Activated CD8-positive, alpha-beta T cell treated with anti-CD3 and anti-CD28 coated beads for 36 hours (primary cell): ENCODE measurements at regions not wholly inside any gene's neighbourhood (a gene's known extent, or its start where the extent isn't known, plus 50 kb on each side); places are given as distances from the start of the nearest gene placed in this dataset.

Source experiments
- ATAC-seq: fragments of 200-7000 bp; cut with Tn5 transposase; one replicate; pipeline ENCODE4 v1.10.0; 2021; ENCODE audit warnings: mild to moderate bottlenecking, moderate library complexity
- CTCF ChIA-PET: fragments of 350-600 bp; sonication (Branson Sonifier 250); formaldehyde crosslinking; loops from one replicate; lab custom pipeline; 2021; ENCODE audit warnings: antibody characterized with exemption; lab: Charles Lee
- POLR2A ChIA-PET: fragments of 350-600 bp; sonication (Branson Sonifier 250); formaldehyde crosslinking; loops from one replicate; lab custom pipeline; 2021; ENCODE audit warnings: antibody characterized with exemption; lab: Charles Lee
- DNase-seq: peaks from one replicate; pipeline ENCODE4 v3.0.0-alpha.2; 2020
- H3K27ac Mint-ChIP-seq: one replicate; pipeline ENCODE4 v1.8.0; 2021; ENCODE audit warnings: mild to moderate bottlenecking, mixed read lengths
- H3K27me3 Mint-ChIP-seq: one replicate; pipeline ENCODE4 v1.8.0; 2021; ENCODE audit warnings: mixed read lengths
- H3K36me3 Mint-ChIP-seq: one replicate; pipeline ENCODE4 v1.8.0; 2021; ENCODE audit warnings: low read depth, mixed read lengths
- H3K4me1 Mint-ChIP-seq: one replicate; pipeline ENCODE4 v1.8.0; 2021; ENCODE audit warnings: low read depth, mixed read lengths
- H3K4me3 Mint-ChIP-seq: one replicate; pipeline ENCODE4 v1.8.0; 2021; ENCODE audit warnings: mild to moderate bottlenecking, moderate library complexity, mixed read lengths
- H3K9me3 Mint-ChIP-seq: one replicate; pipeline ENCODE4 v1.8.0; 2021; ENCODE audit warnings: mixed read lengths
- CTCF ChIP-seq: fragments of 200-600 bp; IDR thresholded peaks from one replicate; pipeline ENCODE4 v1.8.0; 2022; ENCODE audit warnings: antibody characterized with exemption, mild to moderate bottlenecking
- intact Hi-C: fragments of 100-400 bp; cut with micrococcal nuclease; formaldehyde crosslinking; loops from one replicate; pipeline ENCODE4 v1.10.0; 2022

DNA sequence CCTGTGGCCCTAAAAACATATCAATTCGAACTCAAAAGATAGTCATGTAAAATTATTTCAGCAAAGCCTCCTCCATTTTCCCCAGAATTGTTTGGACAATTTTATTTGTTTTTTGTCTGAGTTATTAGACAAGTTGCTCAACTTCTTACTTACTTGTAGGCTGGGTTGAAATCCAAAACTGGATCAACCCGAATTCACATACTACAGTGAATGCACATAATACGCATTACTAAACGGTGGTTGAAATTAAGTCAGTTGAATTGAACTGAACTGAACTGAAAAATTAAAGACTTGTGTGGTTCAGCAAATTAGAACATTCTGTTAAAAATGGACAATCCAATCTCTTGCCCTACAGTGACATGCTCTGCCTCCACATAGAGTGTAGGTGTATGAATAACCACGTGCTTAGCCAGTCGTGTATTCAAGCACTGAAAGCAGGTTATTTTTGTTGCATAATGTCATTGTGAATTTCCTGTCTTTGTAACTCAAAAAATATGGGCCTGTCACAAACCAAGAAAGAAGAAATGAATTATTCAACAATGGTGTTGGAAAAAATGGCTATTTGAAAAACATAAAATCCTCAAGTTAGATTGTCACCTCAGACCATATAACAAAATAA, 441.0 kb downstream of the TXNL1 start:
- TF ChIP-seq CTCF, result no peak
- intact Hi-C loops, result no loop called here
- no peak overlapping the region for H3K27ac Mint-ChIP-seq
- CTCF ChIA-PET, result no interaction called here
- H3K9me3 Mint-ChIP-seq, result no peaks in the 10 kb centered on the region
- no peaks in the 10 kb centered on the region for H3K4me1 Mint-ChIP-seq
- no peak overlapping the region for H3K4me3 Mint-ChIP-seq
- ATAC-seq, result no peak
- no peak for DNase-seq
- H3K36me3 Mint-ChIP-seq, result no peaks in the 10 kb centered on the region
- no peaks in the 10 kb centered on the region for H3K27me3 Mint-ChIP-seq
- POLR2A ChIA-PET, result no interaction called here

GRCh38 chr18:56196495-56197225, 441.7 kb downstream of the TXNL1 start:
- Mint-ChIP-seq H3K27ac (no peak overlapping the region), H3K4me1 (no peaks in the 10 kb centered on the region), H3K27me3 (no peaks in the 10 kb centered on the region), H3K4me3 (no peak overlapping the region), H3K9me3 (no peaks in the 10 kb centered on the region), H3K36me3 (no peaks in the 10 kb centered on the region)
- no peak for TF ChIP-seq CTCF
- ATAC-seq (no peak), DNase-seq (no peak)
- CTCF ChIA-PET, result no interaction called here
- intact Hi-C loops, result no loop called here
- POLR2A ChIA-PET, result no interaction called here

GRCh38 chr18:56191334-56191733, 447.1 kb downstream of the TXNL1 start:
- Mint-ChIP-seq H3K9me3 (no peaks in the 10 kb centered on the region), H3K4me1 (no peaks in the 10 kb centered on the region), H3K27ac (no peak overlapping the region), H3K27me3 (no peaks in the 10 kb centered on the region), H3K36me3 (no peaks in the 10 kb centered on the region), H3K4me3 (no peak overlapping the region)
- intact Hi-C loops, result no loop called here
- ChIA-PET POLR2A (no interaction called here), CTCF (no interaction called here)
- no peak for TF ChIP-seq CTCF
- ATAC-seq, result no peak
- no peak for DNase-seq

GRCh38 chr18:56189615-56190014, 448.8 kb downstream of the TXNL1 start:
- Mint-ChIP-seq H3K27ac (no peak overlapping the region), H3K4me3 (no peak overlapping the region), H3K4me1 (no peaks in the 10 kb centered on the region), H3K9me3 (no peaks in the 10 kb centered on the region), H3K27me3 (no peaks in the 10 kb centered on the region), H3K36me3 (no peaks in the 10 kb centered on the region)
- POLR2A ChIA-PET, result no interaction called here
- TF ChIP-seq CTCF, result no peak
- CTCF ChIA-PET, result no interaction called here
- intact Hi-C loops, result no loop called here
- no peak for ATAC-seq
- no peak for DNase-seq

DNA sequence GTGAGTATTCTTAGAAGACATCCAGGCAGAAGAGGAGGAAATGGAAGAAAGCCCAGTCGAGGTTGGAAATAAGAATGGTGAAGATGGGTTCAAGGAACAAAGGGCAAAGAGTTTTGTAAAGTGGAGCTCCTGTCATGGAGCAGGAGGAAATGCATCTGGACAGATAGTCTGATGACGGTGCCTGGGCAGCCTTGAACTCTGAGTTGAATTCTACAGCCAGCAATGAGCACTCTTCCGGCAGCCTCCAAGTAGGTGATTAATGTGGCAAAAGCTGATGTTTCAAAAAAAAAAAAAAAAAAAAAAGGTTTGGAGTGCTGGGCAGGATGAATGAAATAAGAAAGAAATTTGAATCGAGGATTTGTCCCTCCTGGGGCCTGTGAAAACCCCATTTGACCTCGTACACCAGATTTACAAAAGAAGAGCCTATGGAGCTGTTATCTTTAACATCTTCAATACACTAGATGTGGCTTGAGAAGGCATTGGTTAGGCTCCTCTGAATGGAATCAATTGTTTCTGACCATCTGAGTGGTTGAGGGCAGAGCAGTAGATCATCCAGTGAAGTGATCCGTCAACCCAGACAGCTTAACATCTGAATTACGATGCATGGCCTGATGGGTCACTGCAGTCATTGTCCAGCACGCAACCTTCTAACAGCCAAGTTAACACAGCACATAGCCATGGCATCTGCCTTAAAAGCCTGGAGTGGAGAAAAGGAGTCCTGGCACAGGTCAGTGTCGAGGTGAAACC, 449.7 kb downstream of the TXNL1 start:
- no peaks in the 10 kb centered on the region for H3K4me1 Mint-ChIP-seq
- POLR2A ChIA-PET, result no interaction called here
- no peak for DNase-seq
- H3K4me3 Mint-ChIP-seq, result no peak overlapping the region
- CTCF ChIA-PET, result no interaction called here
- no peaks in the 10 kb centered on the region for H3K27me3 Mint-ChIP-seq
- no peaks in the 10 kb centered on the region for H3K36me3 Mint-ChIP-seq
- H3K9me3 Mint-ChIP-seq, result no peaks in the 10 kb centered on the region
- H3K27ac Mint-ChIP-seq, result no peak overlapping the region
- intact Hi-C loops, result no loop called here
- TF ChIP-seq CTCF, result no peak
- no peak for ATAC-seq
